Small intestine (tissue), 7 donors: ENCODE measurements at regions not wholly inside any gene's neighbourhood (a gene's known extent, or its start where the extent isn't known, plus 50 kb on each side); places are given as distances from the start of the nearest gene placed in this dataset.

Source experiments
- DNase-seq, 2 donors: peaks; one replicate each; pipeline versions ENCODE4 v3.0.0 to v3.0.0-alpha.2; 2013
- FAIRE-seq: peaks from 2 replicates; lab custom pipeline; 2012; peaks lifted over from hg19 to GRCh38; lab: Jason Lieb, UNC
- H3K27ac ChIP-seq, 3 donors: one replicate each; pipeline ENCODE4 v1.5.1; 2013; ENCODE audit warnings: low read length in 2 of 3, mild to moderate bottlenecking in 2 of 3, control low read depth in 1 of 3, inconsistent platforms in 1 of 3, low read depth in 1 of 3, moderate library complexity in 1 of 3
- H3K27me3 ChIP-seq, 3 donors: one replicate each; pipeline ENCODE4 v1.6.1; 2013; ENCODE audit warnings: low read length in 3 of 3, inconsistent platforms in 1 of 3; ENCODE audit not compliant: control insufficient read depth in 3 of 3, insufficient read depth in 3 of 3
- H3K36me3 ChIP-seq, 3 donors: one replicate each; pipeline ENCODE4 v1.6.1; 2013; ENCODE audit warnings: low read length in 3 of 3, inconsistent platforms in 1 of 3, low read depth in 1 of 3, mild to moderate bottlenecking in 1 of 3, moderate library complexity in 1 of 3; ENCODE audit not compliant: control insufficient read depth in 3 of 3, insufficient read depth in 2 of 3
- H3K4me1 ChIP-seq, 3 donors: one replicate each; pipeline ENCODE4 v1.6.1; 2013; ENCODE audit warnings: low read length in 2 of 3, inconsistent platforms in 1 of 3, low read depth in 1 of 3, mild to moderate bottlenecking in 1 of 3, moderate library complexity in 1 of 3; ENCODE audit not compliant: control insufficient read depth in 3 of 3, insufficient read depth in 2 of 3
- H3K4me3 ChIP-seq, 3 donors: one replicate each; pipeline ENCODE4 v1.5.1; 2013; ENCODE audit warnings: low read length in 3 of 3, control low read depth in 1 of 3, inconsistent platforms in 1 of 3, low read depth in 1 of 3, mild to moderate bottlenecking in 1 of 3, moderate library complexity in 1 of 3
- H3K9me3 ChIP-seq, 2 donors: one replicate each; pipeline ENCODE4 v1.6.1; 2013; ENCODE audit warnings: low read depth in 1 of 2, low read length in 1 of 2; ENCODE audit not compliant: control insufficient read depth in 2 of 2, insufficient read depth in 1 of 2
- WGBS, 3 donors: extraction: QIAGEN DNeasy Blood & Tissue Kit; methylation state at CpG; one replicate each; pipeline ENCODE4 v1.1.7; 2013; 5-methylcytosine and 5-hydroxymethylcytosine counted together
- donor health status: healthy with polysubstance abuse.
- donor health status: control.
- donor health status: control.
- donor health status: Bipolar disorder and iron deficiency.
- donor health status: healthy.

DNA sequence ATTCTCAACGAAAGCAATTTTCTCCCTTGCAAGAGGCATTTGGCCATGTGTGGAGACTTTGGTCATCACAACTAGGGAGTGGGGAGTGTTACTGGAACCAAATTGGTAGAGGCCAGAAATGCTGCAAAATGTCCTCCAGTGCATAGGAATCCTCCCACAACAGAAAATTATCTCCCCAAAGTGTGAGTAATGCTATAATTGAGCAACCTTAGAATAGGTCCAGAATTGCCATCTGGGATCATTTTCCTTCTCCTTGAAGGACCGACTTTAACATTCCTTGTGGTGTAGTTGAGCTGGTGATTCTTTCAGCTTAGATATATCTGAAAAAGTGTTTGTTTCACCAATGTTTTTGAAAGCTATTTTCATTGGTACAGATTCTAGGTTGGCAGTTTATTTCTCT lies 111.2 kb upstream of the SMIM21 start:
- Histone ChIP-seq H3K27me3 (no peaks in the 10 kb centered on the region), H3K9me3 (no peaks in the 10 kb centered on the region), H3K27ac (no peak overlapping the region), H3K4me1 (no peaks in the 10 kb centered on the region), H3K4me3 (no peak overlapping the region), H3K36me3 (no peaks in the 10 kb centered on the region)
- WGBS, 3 donors, result 91 to 97% (median 95%) methylated on average over 2 of the region's 2 CpGs
- DNase-seq (no peak), FAIRE-seq (no peak)

DNA sequence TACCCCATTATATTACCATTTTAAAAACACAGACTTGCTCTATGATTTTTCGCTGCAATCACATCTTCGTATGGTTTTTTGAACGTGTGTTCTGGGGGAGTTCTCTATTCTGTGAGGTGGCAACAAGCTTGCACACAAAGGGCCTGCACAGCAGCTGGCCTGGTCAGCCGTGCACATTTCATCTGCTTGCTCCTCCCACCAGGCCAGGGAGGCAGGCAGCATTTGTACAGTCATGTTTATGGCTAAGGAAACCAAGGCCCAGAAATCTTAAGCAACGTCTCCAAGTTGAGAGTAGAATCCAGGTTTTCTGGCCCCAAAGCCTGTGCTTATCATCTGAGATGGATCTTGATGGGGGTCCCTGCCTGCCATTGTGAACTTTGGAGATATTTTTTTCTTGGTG lies 106.4 kb upstream of the SMIM21 start:
- no peaks in the 10 kb centered on the region for H3K36me3 ChIP-seq
- no peaks in the 10 kb centered on the region for H3K4me1 ChIP-seq
- H3K4me3 ChIP-seq, result no peak overlapping the region
- no peak overlapping the region for H3K27ac ChIP-seq
- FAIRE-seq, result no peak
- no peak for DNase-seq
- 61 to 63% (median 62%) methylated on average over 5 of the region's 5 CpGs for WGBS, 3 donors
- H3K9me3 ChIP-seq, result no peaks in the 10 kb centered on the region
- H3K27me3 ChIP-seq, result no peaks in the 10 kb centered on the region

DNA sequence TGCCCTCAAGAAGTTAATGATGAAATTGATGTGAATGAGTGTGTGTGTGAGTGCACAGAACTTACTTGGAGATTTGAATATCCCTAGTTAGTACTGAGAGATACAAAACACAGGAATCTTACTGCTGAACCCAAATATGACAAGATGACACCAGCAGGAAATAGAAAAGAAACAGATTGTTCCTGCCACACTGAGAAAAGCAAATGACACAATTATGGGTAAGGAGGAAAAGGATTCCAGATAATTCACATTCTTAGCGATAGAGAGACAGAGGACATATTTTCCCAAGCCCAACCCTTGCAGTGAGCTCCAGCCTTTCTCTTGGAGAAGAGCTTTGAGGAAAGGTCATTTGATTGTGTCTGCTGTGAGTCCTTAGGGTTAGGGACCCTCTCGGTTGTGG lies 105.7 kb upstream of the SMIM21 start:
- FAIRE-seq (no peak), DNase-seq (no peak)
- Histone ChIP-seq H3K4me1 (no peaks in the 10 kb centered on the region), H3K36me3 (no peaks in the 10 kb centered on the region), H3K9me3 (no peaks in the 10 kb centered on the region), H3K27ac (no peak overlapping the region), H3K27me3 (no peaks in the 10 kb centered on the region), H3K4me3 (no peak overlapping the region)
- 63 to 80% (median 79%) methylated on average over 2 of the region's 2 CpGs for WGBS, 3 donors

DNA sequence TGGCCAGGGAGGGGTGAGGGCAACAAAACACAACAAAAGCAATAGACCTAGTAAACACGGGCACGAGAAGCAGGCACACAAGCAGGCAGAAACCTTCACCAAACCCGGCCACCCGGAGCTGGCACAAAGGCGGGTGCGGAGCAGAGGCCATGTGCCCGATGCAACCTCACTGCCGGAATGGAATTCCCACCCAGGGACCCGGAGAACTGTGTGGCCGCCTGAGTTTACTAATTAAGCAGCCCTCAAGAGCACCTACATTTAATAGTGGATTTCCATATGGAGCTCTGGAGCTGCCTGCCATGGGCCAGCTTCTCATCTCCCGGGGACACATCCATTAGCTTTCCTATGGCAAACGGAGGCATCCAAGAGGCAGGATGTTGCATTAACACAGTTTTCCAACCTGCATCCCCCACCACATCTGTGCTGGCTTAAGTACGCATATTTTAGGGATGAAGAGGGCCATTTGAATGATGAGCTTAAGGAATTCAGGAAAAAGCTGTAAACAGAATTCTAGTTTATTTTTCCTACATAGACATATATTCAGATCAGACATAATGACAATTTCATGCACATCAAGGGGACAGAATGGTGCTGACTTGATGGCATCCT lies 104.5 kb upstream of the SMIM21 start:
- Histone ChIP-seq H3K9me3 (no peaks in the 10 kb centered on the region), H3K27ac (no peak overlapping the region), H3K4me1 (no peaks in the 10 kb centered on the region), H3K27me3 (no peaks in the 10 kb centered on the region), H3K36me3 (no peaks in the 10 kb centered on the region), H3K4me3 (no peak overlapping the region)
- DNase-seq (no peak), FAIRE-seq (no peak)
- 91 to 94% (median 92%) methylated on average over 13 of the region's 13 CpGs for WGBS, 3 donors

DNA sequence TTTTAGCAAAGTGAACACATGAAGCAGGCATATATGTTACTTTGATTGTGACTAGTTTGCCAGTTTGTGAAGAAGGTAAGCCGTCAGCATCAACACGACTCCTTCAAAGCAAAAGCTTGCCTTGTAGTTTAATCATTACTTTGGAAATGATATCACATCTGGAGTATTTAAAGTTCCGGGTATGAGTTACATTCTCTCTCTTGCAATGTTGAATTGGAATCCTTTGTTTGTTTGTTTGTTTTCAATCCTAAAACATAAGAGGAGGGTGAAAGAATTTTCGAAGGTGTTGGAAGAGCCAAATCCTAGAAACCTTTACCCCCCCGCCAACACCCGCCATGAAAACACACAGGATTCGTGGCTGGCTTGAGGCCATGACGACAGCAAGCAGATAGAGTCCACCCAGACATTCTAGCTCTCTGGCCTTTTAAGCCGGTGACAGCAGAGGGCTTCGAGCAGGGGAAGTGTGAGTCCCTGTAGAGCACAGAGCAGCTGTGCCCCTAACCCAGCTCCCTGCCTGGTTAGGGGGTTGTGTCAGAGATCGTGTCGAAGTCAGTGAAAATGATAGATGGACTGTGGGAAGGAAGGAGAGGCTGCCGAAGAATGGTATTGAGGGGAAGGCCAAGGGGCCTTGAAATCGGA lies 103.8 kb upstream of the SMIM21 start:
- no peaks in the 10 kb centered on the region for H3K36me3 ChIP-seq
- H3K27ac ChIP-seq, result no peak overlapping the region
- no peak for DNase-seq
- no peaks in the 10 kb centered on the region for H3K4me1 ChIP-seq
- H3K27me3 ChIP-seq, result no peaks in the 10 kb centered on the region
- FAIRE-seq, result no peak
- 66 to 75% (median 72%) methylated on average over 14 of the region's 14 CpGs for WGBS, 3 donors
- H3K4me3 ChIP-seq, result no peak overlapping the region
- no peaks in the 10 kb centered on the region for H3K9me3 ChIP-seq

DNA sequence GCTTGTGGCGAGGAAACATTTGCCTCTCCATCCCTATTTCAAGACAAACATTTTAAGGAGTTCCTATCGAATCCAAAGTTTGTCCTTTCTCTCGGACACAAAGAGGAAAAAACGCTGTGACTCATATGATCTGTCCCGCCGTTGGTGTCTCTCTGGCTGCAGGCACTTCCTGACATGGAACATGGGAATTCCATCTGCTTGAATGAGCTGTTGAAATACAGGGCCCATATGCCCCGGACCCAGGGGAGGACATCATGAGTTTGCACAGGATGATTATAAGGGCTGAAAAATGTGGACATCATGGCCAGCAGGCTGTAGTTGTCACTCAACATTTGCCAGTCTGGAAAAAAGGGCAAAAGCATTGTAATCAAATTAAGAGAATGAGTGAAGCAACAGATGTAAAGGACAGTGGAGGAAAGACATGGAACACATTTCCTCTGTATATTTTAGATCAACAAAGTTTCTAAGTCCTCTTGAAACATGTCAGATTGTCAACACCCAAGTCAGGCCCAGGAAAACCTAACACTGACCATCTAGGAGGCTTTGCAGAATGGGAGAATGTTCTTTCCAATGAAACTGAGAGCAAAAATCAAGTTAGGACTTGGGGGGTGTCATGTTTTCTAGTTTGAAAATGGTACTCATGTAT lies 103.2 kb upstream of the SMIM21 start:
- H3K9me3 ChIP-seq, result no peaks in the 10 kb centered on the region
- no peaks in the 10 kb centered on the region for H3K27me3 ChIP-seq
- no peaks in the 10 kb centered on the region for H3K4me1 ChIP-seq
- no peaks in the 10 kb centered on the region for H3K36me3 ChIP-seq
- H3K4me3 ChIP-seq, result no peak overlapping the region
- no peak overlapping the region for H3K27ac ChIP-seq
- DNase-seq (no peak), FAIRE-seq (no peak)
- WGBS, 3 donors, result 76 to 91% (median 88%) methylated on average over 7 of the region's 7 CpGs

DNA sequence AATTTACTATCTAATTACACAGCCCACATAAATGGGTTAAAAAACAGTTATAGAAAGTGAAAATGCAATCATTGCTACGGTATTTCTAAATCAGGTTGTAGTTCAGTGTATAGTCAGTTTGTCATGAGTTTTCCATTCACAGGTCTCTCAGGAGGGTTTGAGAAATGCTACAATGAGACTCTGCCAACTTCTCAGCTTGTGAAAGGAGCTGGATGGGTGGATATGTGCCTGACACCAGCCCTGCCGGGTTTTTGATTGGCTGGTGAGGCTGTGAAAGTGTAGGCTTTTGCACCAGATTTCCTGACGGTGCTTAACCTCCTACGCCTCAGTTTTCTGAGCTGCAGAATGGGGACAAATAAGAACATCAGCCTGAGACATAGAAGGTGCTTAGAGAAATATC lies 102.6 kb upstream of the SMIM21 start:
- H3K36me3 ChIP-seq, result no peaks in the 10 kb centered on the region
- FAIRE-seq (no peak), DNase-seq (no peak)
- no peak overlapping the region for H3K4me3 ChIP-seq
- H3K27me3 ChIP-seq, result no peaks in the 10 kb centered on the region
- no peaks in the 10 kb centered on the region for H3K9me3 ChIP-seq
- 60 to 64% (median 62%) methylated on average over 4 of the region's 4 CpGs for WGBS, 3 donors
- no peaks in the 10 kb centered on the region for H3K4me1 ChIP-seq
- H3K27ac ChIP-seq, result no peak overlapping the region

DNA sequence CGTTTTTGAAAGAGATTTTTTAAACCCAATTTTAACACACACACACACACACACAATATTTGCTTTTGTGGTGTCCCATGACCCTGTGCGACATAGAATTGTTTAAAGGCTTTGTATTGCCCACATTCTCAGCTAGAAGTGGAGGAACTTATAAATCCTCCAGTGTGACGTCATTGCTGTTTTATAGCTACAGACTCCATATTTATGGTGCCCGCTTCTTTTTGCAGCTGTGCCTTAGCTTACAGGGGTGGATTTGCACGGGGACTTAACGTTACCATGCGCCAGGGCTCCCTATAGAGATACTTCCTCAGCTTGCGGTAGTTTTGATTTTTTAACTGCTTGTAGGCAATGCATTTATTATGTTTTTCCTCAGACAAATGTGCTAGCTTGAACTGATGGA lies 101.9 kb upstream of the SMIM21 start:
- no peak overlapping the region for H3K4me3 ChIP-seq
- 77 to 83% (median 79%) methylated on average over 8 of the region's 8 CpGs for WGBS, 3 donors

More for the DNA sequence above, 101.9 kb upstream of the SMIM21 start:
- no peaks in the 10 kb centered on the region for H3K9me3 ChIP-seq
- DNase-seq (no peak), FAIRE-seq (no peak)
- no peak overlapping the region for H3K27ac ChIP-seq
- H3K36me3 ChIP-seq, result no peaks in the 10 kb centered on the region
- H3K4me1 ChIP-seq, result no peaks in the 10 kb centered on the region
- H3K27me3 ChIP-seq, result no peaks in the 10 kb centered on the region
